WTC11 (cell line): ENCODE measurements at regions not wholly inside any gene's neighbourhood (a gene's known extent, or its start where the extent isn't known, plus 50 kb on each side); places are given as distances from the start of the nearest gene placed in this dataset.

Experiments used
- ZNF138 ChIP-seq: sonication (generic); formaldehyde crosslinking; conservative IDR thresholded peaks from 2 replicates; pipeline ENCODE4 v1.8.1; 2022; ENCODE audit warnings: mild to moderate bottlenecking, moderate library complexity, missing genetic modification reagents
- TF ChIP-seq, protein P1 (sequence below): fragments of 200-600 bp; IDR thresholded peaks from 2 replicates; pipeline ENCODE4 v1.8.0; 2022; ENCODE audit warnings: antibody characterized with exemption

DNA sequence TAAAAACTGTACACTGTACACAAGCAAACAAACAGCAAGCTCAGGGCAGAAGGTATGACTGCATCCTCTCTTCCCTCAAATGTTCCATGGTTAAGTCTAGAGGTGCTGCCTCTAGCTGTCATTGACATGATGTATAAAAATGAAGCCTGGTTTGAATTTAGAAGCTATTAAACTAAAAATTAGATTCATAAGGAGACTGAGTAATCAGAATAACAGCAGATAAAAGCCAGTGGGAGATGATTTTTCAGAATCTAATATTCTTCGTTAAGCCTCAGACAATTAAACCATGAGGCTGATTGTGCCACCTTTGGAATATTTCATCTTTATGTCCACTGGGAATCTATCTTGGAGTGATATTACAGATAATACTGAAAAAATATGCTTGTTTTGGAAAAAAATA lies 101.4 kb upstream of the ZC3H12C start:
- TF ChIP-seq, protein P1, sequence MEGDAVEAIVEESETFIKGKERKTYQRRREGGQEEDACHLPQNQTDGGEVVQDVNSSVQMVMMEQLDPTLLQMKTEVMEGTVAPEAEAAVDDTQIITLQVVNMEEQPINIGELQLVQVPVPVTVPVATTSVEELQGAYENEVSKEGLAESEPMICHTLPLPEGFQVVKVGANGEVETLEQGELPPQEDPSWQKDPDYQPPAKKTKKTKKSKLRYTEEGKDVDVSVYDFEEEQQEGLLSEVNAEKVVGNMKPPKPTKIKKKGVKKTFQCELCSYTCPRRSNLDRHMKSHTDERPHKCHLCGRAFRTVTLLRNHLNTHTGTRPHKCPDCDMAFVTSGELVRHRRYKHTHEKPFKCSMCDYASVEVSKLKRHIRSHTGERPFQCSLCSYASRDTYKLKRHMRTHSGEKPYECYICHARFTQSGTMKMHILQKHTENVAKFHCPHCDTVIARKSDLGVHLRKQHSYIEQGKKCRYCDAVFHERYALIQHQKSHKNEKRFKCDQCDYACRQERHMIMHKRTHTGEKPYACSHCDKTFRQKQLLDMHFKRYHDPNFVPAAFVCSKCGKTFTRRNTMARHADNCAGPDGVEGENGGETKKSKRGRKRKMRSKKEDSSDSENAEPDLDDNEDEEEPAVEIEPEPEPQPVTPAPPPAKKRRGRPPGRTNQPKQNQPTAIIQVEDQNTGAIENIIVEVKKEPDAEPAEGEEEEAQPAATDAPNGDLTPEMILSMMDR: no peak
- no peak for TF ChIP-seq ZNF138 (CRISPR knock-in tag)
